Common myeloid progenitor, CD34-positive (primary cell): ENCODE measurements at regions not wholly inside any gene's neighbourhood (a gene's known extent, or its start where the extent isn't known, plus 50 kb on each side); places are given as distances from the start of the nearest gene placed in this dataset.
A peak's percentile ranks its signal among the peaks of the same experiment; 100 is the strongest.

ENCODE experiments used
- CTCF ChIA-PET: fragments of 350-600 bp; sonication (Branson Sonifier 250); formaldehyde crosslinking; loops from one replicate; lab custom pipeline; 2021; ENCODE audit warnings: antibody characterized with exemption; lab: Charles Lee
- POLR2A ChIA-PET: fragments of 350-600 bp; sonication (Branson Sonifier 250); formaldehyde crosslinking; loops from one replicate; lab custom pipeline; 2021; ENCODE audit warnings: antibody characterized with exemption; lab: Charles Lee
- DNase-seq, 3 donors: peaks; one replicate each; pipeline versions ENCODE4 v3.0.0 to v3.0.0-alpha.2; 2013
- H3K27ac ChIP-seq, 2 experiments: 1 replicate in 1 of 2; 2 replicates in 1 of 2; pipeline ENCODE4 v1.7.0; 2013; ENCODE audit warnings: inconsistent platforms in 2 of 2, low read length in 2 of 2, mild to moderate bottlenecking in 2 of 2, low read depth in 1 of 2, moderate library complexity in 1 of 2; ENCODE audit not compliant: severe bottlenecking in 2 of 2, insufficient read depth in 1 of 2, poor library complexity in 1 of 2
- H3K27me3 ChIP-seq, 5 experiments: replicated peaks in 2 of 5; 1 replicate in 3 of 5; 2 replicates in 2 of 5; pipeline versions ENCODE4 v1.6.1 to v1.7.0; 2013; ENCODE audit warnings: low read length in 4 of 5, mild to moderate bottlenecking in 2 of 5, moderate library complexity in 2 of 5, inconsistent platforms in 1 of 5; ENCODE audit not compliant: insufficient read depth in 5 of 5, control insufficient read depth in 4 of 5
- H3K36me3 ChIP-seq, 4 experiments: 1 replicate in 2 of 4; 2 replicates in 2 of 4; pipeline versions ENCODE4 v1.6.1 to v1.7.0; 2013; ENCODE audit warnings: low read length in 3 of 4, control low read depth in 1 of 4, mild to moderate bottlenecking in 1 of 4; ENCODE audit not compliant: control insufficient read depth in 4 of 4, insufficient read depth in 4 of 4
- H3K4me1 ChIP-seq, 4 experiments: 1 replicate in 3 of 4; 2 replicates in 1 of 4; pipeline versions ENCODE4 v1.6.1 to v1.7.1; 2013; ENCODE audit warnings: low read length in 3 of 4, mild to moderate bottlenecking in 3 of 4, control low read depth in 1 of 4, inconsistent platforms in 1 of 4, moderate library complexity in 1 of 4; ENCODE audit not compliant: control insufficient read depth in 4 of 4, insufficient read depth in 4 of 4; ENCODE audit errors: control extremely low read depth in 1 of 4
- H3K4me3 ChIP-seq, 7 experiments: 1 replicate in 4 of 7; 2 replicates in 3 of 7; pipeline versions ENCODE4 v1.5.1 to v1.7.0; 2013; ENCODE audit warnings: mild to moderate bottlenecking in 7 of 7, low read length in 6 of 7, moderate library complexity in 6 of 7, inconsistent platforms in 2 of 7, low read depth in 2 of 7, control low read depth in 1 of 7; ENCODE audit not compliant: insufficient read depth in 4 of 7, control insufficient read depth in 1 of 7; ENCODE audit errors: extremely low read depth in 1 of 7
- H3K9me3 ChIP-seq, 5 experiments: 1 replicate in 4 of 5; 2 replicates in 1 of 5; pipeline versions ENCODE4 v1.6.1 to v1.7.1; 2013; ENCODE audit warnings: low read length in 4 of 5, mild to moderate bottlenecking in 2 of 5, inconsistent platforms in 1 of 5, low read depth in 1 of 5, moderate library complexity in 1 of 5; ENCODE audit not compliant: control insufficient read depth in 4 of 5, insufficient read depth in 2 of 5; ENCODE audit errors: control extremely low read depth in 1 of 5
- WGBS: methylation state at CpG from one replicate; pipeline ENCODE4 v1.1.5; 2013; ENCODE audit not compliant: insufficient coverage; 5-methylcytosine and 5-hydroxymethylcytosine counted together

DNA sequence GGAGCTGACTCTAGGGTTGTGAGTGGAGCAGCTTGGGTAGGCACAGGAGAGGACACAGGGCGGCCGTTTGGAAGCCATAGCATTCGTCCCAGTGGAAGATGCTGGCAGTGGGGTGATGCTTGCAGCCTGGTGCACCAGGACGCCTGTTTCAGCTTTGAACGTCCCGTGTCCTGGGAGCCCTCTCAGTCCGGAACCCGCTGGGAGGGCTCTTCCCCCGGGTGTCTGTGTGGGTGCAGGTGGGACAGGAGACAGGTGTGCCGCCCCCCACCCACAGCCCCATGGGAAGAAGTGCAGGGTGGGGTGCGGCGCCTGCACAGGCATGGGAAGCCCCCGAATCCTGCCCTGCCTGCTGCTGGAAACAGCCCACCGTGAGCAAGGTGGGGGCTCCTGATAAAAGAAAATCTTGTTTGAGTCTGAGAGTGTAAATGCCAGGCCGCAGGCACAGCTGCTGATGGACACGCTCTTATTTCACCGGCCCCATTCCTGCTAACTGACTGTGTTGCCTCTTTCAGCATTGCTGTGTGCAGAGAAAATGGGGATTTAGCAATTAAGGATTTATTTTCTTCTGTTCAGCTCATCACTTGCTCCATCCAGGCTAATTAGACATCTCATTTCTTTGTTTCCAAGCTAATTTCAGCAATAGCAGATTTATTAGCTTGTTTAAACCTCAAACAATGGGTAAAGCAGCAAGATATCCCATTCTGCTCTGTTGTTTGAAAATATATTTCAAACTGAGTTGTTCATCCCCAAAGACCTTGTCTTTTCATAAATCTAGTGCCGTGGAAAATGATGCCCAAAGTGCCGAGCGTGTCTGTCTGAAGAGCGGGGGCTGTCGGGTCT is 54.9 kb upstream of the DPYSL4 start:
- Histone ChIP-seq H3K4me1 (no peaks in the 10 kb centered on the region), H3K4me3 (no peak overlapping the region), H3K27me3 (peaks cover 0 to 49% (median 3%) of the 10 kb centered on the region in 5 experiments), H3K27ac (no peak overlapping the region), H3K36me3 (no peaks in the 10 kb centered on the region), H3K9me3 (peaks cover 0 to 17% (median 3%) of the 10 kb centered on the region in 5 experiments)
- DNase-seq, result no peak
- WGBS, result 93% methylated on average over 21 of the region's 22 CpGs
- CTCF ChIA-PET, result no interaction called here
- POLR2A ChIA-PET, result no interaction called here

DNA sequence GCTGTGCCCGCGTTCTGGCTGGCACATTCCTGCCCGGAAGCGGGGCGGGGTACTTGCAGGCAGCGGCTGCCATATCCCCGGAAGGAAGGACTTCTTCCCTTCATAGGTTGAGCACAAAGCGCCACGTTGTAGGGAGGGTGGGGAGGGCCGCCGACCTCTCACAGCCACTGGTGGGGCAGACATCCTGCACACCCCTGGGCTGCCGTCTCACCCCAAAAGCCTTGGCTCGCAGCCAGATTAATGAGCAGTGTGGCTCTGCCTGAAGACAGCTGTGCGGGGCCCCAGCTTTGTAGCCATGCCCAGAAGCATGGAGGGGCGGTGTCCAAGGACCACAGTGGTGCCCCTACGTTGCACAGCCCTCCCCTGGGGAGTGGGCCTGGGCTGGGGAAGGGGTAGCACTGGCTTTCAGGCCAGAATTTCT is 54.3 kb upstream of the DPYSL4 start:
- H3K4me3 ChIP-seq, result no peak overlapping the region

DNA sequence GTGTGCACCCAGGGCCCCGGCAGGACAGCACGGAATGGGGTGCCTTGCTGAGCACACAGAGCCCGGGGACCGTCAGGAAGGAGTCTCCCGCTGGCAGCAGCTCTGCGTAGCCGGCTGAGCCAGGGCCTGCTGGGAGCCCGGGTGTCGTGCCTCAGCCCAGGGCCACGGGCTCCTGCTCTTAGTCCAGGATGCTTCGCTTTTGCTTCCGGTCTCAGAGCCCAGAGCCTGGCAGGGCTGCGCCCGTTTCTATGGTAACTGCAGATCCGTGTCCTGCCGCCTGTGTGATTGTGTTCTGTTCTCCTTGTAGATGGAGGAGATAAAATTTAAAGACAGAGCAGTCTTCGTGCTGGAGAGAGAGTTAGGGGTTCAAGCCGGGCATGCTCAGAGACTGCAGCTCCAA is 53.7 kb upstream of the DPYSL4 start:
- ChIA-PET CTCF (no interaction called here), POLR2A (interaction anchor here (0.7 kb wide), 1 partner anchor 12 kb away, joined by 3 read pairs; no protein-coding TSS in a partner anchor)
- Histone ChIP-seq H3K27me3 (peaks cover 0 to 49% (median 3%) of the 10 kb centered on the region in 5 experiments), H3K4me3 (no peak overlapping the region), H3K4me1 (no peaks in the 10 kb centered on the region), H3K36me3 (no peaks in the 10 kb centered on the region), H3K27ac (no peak overlapping the region), H3K9me3 (peaks cover 0 to 17% (median 3%) of the 10 kb centered on the region in 5 experiments)
- DNase-seq, result peak in 1 of 3 donors; percentile 3
- WGBS, result 45% methylated on average over 17 of the region's 18 CpGs

More for the DNA sequence above, 54.3 kb upstream of the DPYSL4 start:
- POLR2A ChIA-PET, result no interaction called here
- WGBS, result 83% methylated on average over 7 of the region's 16 CpGs
- Histone ChIP-seq H3K9me3 (peaks cover 0 to 17% (median 3%) of the 10 kb centered on the region in 5 experiments), H3K4me1 (no peaks in the 10 kb centered on the region), H3K27me3 (peaks cover 0 to 49% (median 3%) of the 10 kb centered on the region in 5 experiments), H3K27ac (no peak overlapping the region), H3K36me3 (no peaks in the 10 kb centered on the region)
- no peak for DNase-seq
- CTCF ChIA-PET, result no interaction called here

DNA sequence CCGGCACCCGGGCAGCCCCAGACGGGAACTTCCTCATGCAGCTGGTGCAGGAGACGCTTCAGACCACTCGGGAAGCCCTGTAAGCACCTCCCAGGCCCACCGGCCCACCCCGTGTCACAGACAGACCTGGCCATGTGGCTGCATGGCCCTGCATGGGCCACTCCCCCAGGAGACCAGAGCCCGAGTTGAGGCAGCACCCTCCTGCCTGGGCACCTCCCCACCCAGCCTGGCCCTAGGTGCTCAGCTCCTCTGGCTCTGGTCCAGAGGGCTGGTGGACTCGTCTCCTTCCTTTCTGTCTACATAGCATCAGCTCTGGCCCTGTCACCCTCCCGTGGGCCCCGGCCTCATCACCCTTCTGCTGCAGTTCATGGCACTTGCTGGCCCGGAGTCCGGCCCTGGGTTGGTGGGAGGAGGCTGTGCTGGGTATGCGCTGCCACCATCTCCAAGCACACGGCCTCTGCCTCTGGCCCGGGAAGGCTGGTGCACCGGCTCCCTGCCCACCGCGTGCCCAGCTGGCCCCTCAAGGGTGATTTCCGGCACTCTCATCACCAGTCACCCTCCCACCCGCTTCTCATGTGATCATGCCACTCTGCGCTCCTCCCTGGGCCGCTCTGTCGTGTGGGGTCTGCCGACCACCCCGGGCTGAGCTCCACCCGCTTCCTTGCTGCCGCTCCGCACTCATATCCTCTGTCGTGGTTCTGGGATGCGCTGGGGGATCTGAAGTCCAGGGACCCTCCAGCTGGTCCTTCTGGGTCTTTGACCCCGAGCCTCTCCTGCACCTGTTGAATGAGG is 53.1 kb upstream of the DPYSL4 start:
- DNase-seq, result peak in 1 of 3 donors; percentile 5
- H3K4me1 ChIP-seq, result no peaks in the 10 kb centered on the region
- WGBS, result 68% methylated on average over 31 of the region's 32 CpGs
- H3K9me3 ChIP-seq, result peaks cover 0 to 17% (median 3%) of the 10 kb centered on the region in 5 experiments
- ChIA-PET POLR2A (interaction anchor here (0.7 kb wide), 1 partner anchor 11 kb away, joined by 3 read pairs; no protein-coding TSS in a partner anchor), CTCF (interaction anchor here (2.1 kb wide), 1 partner anchor 11 kb away, joined by 8 read pairs; no protein-coding TSS in a partner anchor)
- no peaks in the 10 kb centered on the region for H3K36me3 ChIP-seq
- peaks cover 0 to 51% (median 3%) of the 10 kb centered on the region in 5 experiments for H3K27me3 ChIP-seq
- H3K4me3 ChIP-seq, result no peak overlapping the region
- H3K27ac ChIP-seq, result no peak overlapping the region

DNA sequence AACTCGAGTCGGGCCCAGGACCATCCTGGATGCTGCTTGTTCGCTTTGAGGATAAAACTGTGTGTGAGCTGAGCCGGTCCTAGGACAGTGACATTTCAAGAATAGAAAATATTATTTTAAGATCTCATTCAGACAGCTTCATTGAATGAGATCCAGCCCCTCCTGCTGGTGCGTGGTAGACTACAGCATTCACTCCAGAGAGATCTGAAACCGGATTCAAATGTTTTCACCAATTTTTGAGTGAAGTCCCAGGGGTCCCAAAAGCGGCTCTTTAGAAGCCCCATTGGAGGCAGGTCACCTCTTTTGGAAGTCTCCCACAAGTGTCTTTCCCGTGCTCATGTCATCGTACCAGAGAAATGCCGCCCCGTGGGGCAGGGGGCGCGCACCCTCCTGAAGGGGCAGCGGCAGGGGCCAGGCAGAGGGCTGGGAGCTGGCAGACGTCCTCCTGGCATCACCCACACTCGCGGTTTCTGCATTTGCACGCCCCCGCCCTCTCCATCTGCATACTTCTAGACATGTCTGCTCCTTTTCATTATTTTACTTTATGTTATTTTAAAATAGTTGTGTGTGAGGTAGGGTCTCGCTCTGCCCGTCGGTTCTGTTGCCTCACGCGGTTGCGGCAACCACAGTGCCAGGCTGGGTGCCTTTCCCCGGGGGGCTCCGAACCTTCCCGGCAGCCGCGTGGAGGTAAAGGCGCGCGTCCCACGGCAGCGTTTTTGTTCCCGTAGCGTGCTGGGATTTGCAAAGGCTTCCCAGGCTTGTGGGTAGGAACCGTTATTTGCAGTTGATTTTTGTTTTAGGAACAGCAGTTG is 52.3 kb upstream of the DPYSL4 start:
- H3K4me1 ChIP-seq, result no peaks in the 10 kb centered on the region
- peaks cover 0 to 9% (median 0%) of the 10 kb centered on the region in 5 experiments for H3K9me3 ChIP-seq
- CTCF ChIA-PET, result interaction anchor here (2.1 kb wide), 1 partner anchor 10 kb away, joined by 8 read pairs; no protein-coding TSS in a partner anchor
- no peak overlapping the region for H3K27ac ChIP-seq
- no peaks in the 10 kb centered on the region for H3K36me3 ChIP-seq
- 89% methylated on average over 35 of the region's 38 CpGs for WGBS
- no peak overlapping the region for H3K4me3 ChIP-seq
- no peak for DNase-seq
- POLR2A ChIA-PET, result no interaction called here
- peaks cover 0 to 49% (median 4%) of the 10 kb centered on the region in 5 experiments for H3K27me3 ChIP-seq

DNA sequence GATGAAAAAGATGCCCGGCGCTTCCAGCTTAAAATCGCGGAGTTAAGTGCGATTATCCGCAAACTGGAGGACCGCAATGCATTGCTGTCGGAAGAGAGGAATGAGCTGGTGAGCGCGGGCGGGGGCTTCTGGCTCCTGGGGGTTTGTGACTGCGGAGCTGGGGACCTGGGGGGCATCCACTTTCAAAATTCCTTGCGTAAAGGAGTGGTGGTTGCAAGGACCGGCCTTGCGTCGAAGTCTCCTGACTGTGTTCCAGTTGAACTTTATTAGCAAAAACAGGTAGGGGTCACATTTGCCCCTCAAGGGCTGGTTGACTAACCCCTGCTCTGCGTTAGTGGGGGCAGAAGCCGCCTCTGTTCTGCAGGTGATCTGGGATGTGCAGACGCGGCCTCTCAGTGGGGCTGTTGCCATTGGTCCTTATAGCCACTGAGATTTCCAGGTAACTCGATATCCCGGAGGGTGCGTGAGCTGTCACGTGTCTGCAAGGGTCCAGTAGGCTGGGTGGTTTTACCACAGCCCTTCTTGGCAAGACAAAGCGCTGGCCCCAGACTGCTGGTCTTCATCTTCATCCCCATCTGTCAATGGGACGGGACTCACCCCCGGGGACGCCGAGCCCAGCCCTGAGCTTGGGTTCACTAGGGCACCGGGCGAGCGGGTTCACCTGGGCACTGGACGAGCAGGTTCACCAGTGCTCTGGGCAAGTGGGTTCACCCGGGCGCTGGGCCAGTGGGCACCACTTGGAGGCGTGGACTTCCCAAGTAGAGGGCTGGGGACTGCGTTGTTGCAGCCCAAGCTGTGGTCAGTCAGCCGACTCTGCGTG is 51.5 kb upstream of the DPYSL4 start:
- Histone ChIP-seq H3K27me3 (peaks cover 0 to 41% (median 5%) of the 10 kb centered on the region in 5 experiments), H3K4me3 (no peak overlapping the region), H3K9me3 (peaks cover 0 to 4% (median 0%) of the 10 kb centered on the region in 5 experiments), H3K27ac (no peak overlapping the region), H3K4me1 (no peaks in the 10 kb centered on the region), H3K36me3 (no peaks in the 10 kb centered on the region)
- 91% methylated on average over 39 of the region's 39 CpGs for WGBS
- no peak for DNase-seq
- ChIA-PET CTCF (interaction anchor here (2.1 kb wide), 1 partner anchor 10 kb away, joined by 8 read pairs; no protein-coding TSS in a partner anchor), POLR2A (no interaction called here)
